ENCODE measurements at regions not wholly inside any gene's neighbourhood (a gene's known extent, or its start where the extent isn't known, plus 50 kb on each side); places are given as distances from the start of the nearest gene placed in this dataset.

- WGBS, 2 donors (ENCODE audit: extremely low coverage in 2 of 2, insufficient read length in 2 of 2, insufficient replicate concordance in 1 of 2): no CpG with 5 or more reads among the region's 3 CpGs
- H3K79me1 ChIP-seq (ENCODE audit: low read depth, low read length): no peaks in the 10 kb centered on the region
- no peak overlapping the region for H2BK5ac ChIP-seq (ENCODE audit: low read length)
- no peak overlapping the region for H3K27ac ChIP-seq (replicated peaks; ENCODE audit: low read length)
- H2BK120ac ChIP-seq (ENCODE audit: low read depth, low read length): no peak overlapping the region
- no peak for DNase-seq (ENCODE audit: low spot score)
- H3K18ac ChIP-seq (ENCODE audit: low read length): no peak overlapping the region
- no peak overlapping the region for H2BK12ac ChIP-seq (ENCODE audit: low read length)
- no peak overlapping the region for H3K9ac ChIP-seq (ENCODE audit: low read depth, low read length, poor library complexity)
- no peak overlapping the region for H2AK5ac ChIP-seq (ENCODE audit: low read depth, low read length)
- H2BK15ac ChIP-seq (ENCODE audit: low read length): no peak overlapping the region
- H3K14ac ChIP-seq (ENCODE audit: low read length): no peak overlapping the region
- H3K27me3 ChIP-seq (ENCODE audit: control insufficient read depth in 3 of 3, insufficient read depth in 3 of 3, low read depth in 1 of 3, low read length in 3 of 3): no peaks in the 10 kb centered on the region
- no peak overlapping the region for H4K8ac ChIP-seq (ENCODE audit: low read depth, low read length)
- no peaks in the 10 kb centered on the region for H3K9me3 ChIP-seq (replicated peaks in 1 of 2; ENCODE audit: control insufficient read depth in 2 of 2, insufficient read depth in 1 of 2, low read depth in 1 of 2, low read length in 2 of 2)
- H3K4me2 ChIP-seq (ENCODE audit: insufficient read depth, low read length, poor library complexity, severe bottlenecking): no peak overlapping the region
- H3K4me1 ChIP-seq (ENCODE audit: control insufficient read depth in 2 of 2, insufficient read depth in 1 of 2, low read depth in 1 of 2, low read length in 2 of 2): no peaks in the 10 kb centered on the region
- H3K36me3 ChIP-seq (replicated peaks in 1 of 2; ENCODE audit: control insufficient read depth in 2 of 2, insufficient read depth in 2 of 2, low read length in 2 of 2): no peaks in the 10 kb centered on the region
- H4K91ac ChIP-seq (ENCODE audit: low read depth, low read length, poor library complexity): no peak overlapping the region
- no peak overlapping the region for H3K4me3 ChIP-seq (ENCODE audit: low read length in 2 of 2)
- H3K23ac ChIP-seq (ENCODE audit: low read depth, low read length, poor library complexity): no peak overlapping the region
- H3K4ac ChIP-seq (ENCODE audit: low read length): no peak overlapping the region
- H2AFZ ChIP-seq (ENCODE audit: low read length): no peak overlapping the region
Measured at GRCh38 chr4:117225471-117225870, 140.1 kb upstream of the TRAM1L1 start.

- Histone ChIP-seq H2BK12ac (ENCODE audit: low read length) (no peak overlapping the region), H4K91ac (ENCODE audit: low read depth, low read length, poor library complexity) (no peak overlapping the region), H3K9me3 (replicated peaks in 1 of 2; ENCODE audit: control insufficient read depth in 2 of 2, insufficient read depth in 1 of 2, low read depth in 1 of 2, low read length in 2 of 2) (no peaks in the 10 kb centered on the region), H2AFZ (ENCODE audit: low read length) (no peak overlapping the region), H2BK120ac (ENCODE audit: low read depth, low read length) (no peak overlapping the region), H3K79me1 (ENCODE audit: low read depth, low read length) (no peaks in the 10 kb centered on the region), H3K18ac (ENCODE audit: low read length) (no peak overlapping the region), H3K4me2 (ENCODE audit: insufficient read depth, low read length, poor library complexity, severe bottlenecking) (no peak overlapping the region), H3K14ac (ENCODE audit: low read length) (no peak overlapping the region), H3K23ac (ENCODE audit: low read depth, low read length, poor library complexity) (no peak overlapping the region), H3K27me3 (ENCODE audit: control insufficient read depth in 3 of 3, insufficient read depth in 3 of 3, low read depth in 1 of 3, low read length in 3 of 3) (no peaks in the 10 kb centered on the region), H3K4ac (ENCODE audit: low read length) (no peak overlapping the region), H4K8ac (ENCODE audit: low read depth, low read length) (no peak overlapping the region), H3K9ac (ENCODE audit: low read depth, low read length, poor library complexity) (no peak overlapping the region), H3K27ac (replicated peaks; ENCODE audit: low read length) (no peak overlapping the region), H2BK15ac (ENCODE audit: low read length) (no peak overlapping the region), H3K4me1 (ENCODE audit: control insufficient read depth in 2 of 2, insufficient read depth in 1 of 2, low read depth in 1 of 2, low read length in 2 of 2) (no peaks in the 10 kb centered on the region), H3K4me3 (ENCODE audit: low read length in 2 of 2) (no peak overlapping the region), H2BK5ac (ENCODE audit: low read length) (no peak overlapping the region), H2AK5ac (ENCODE audit: low read depth, low read length) (no peak overlapping the region), H3K36me3 (replicated peaks in 1 of 2; ENCODE audit: control insufficient read depth in 2 of 2, insufficient read depth in 2 of 2, low read length in 2 of 2) (no peaks in the 10 kb centered on the region)
- no CpG with 5 or more reads among the region's 1 CpG for WGBS, 2 donors (ENCODE audit: extremely low coverage in 2 of 2, insufficient read length in 2 of 2, insufficient replicate concordance in 1 of 2)
- DNase-seq (ENCODE audit: low spot score): no peak
Measured at GRCh38 chr4:117227925-117228324, 142.5 kb upstream of the TRAM1L1 start.

- no CpG with 5 or more reads among the region's 6 CpGs for WGBS, 2 donors (ENCODE audit: extremely low coverage in 2 of 2, insufficient read length in 2 of 2, insufficient replicate concordance in 1 of 2)
- Histone ChIP-seq H3K27me3 (ENCODE audit: control insufficient read depth in 3 of 3, insufficient read depth in 3 of 3, low read depth in 1 of 3, low read length in 3 of 3) (no peaks in the 10 kb centered on the region), H4K8ac (ENCODE audit: low read depth, low read length) (no peak overlapping the region), H4K91ac (ENCODE audit: low read depth, low read length, poor library complexity) (no peak overlapping the region), H3K23ac (ENCODE audit: low read depth, low read length, poor library complexity) (no peak overlapping the region), H3K36me3 (replicated peaks in 1 of 2; ENCODE audit: control insufficient read depth in 2 of 2, insufficient read depth in 2 of 2, low read length in 2 of 2) (no peaks in the 10 kb centered on the region), H3K4ac (ENCODE audit: low read length) (no peak overlapping the region), H3K9me3 (replicated peaks in 1 of 2; ENCODE audit: control insufficient read depth in 2 of 2, insufficient read depth in 1 of 2, low read depth in 1 of 2, low read length in 2 of 2) (peaks cover 0 to 5% of the 10 kb centered on the region in 2 donors), H2BK5ac (ENCODE audit: low read length) (no peak overlapping the region), H2BK120ac (ENCODE audit: low read depth, low read length) (no peak overlapping the region), H3K9ac (ENCODE audit: low read depth, low read length, poor library complexity) (no peak overlapping the region), H3K27ac (replicated peaks; ENCODE audit: low read length) (no peak overlapping the region), H3K4me3 (ENCODE audit: low read length in 2 of 2) (no peak overlapping the region), H2BK15ac (ENCODE audit: low read length) (no peak overlapping the region), H2BK12ac (ENCODE audit: low read length) (no peak overlapping the region), H3K18ac (ENCODE audit: low read length) (no peak overlapping the region), H3K4me2 (ENCODE audit: insufficient read depth, low read length, poor library complexity, severe bottlenecking) (no peak overlapping the region), H3K79me1 (ENCODE audit: low read depth, low read length) (no peaks in the 10 kb centered on the region), H2AK5ac (ENCODE audit: low read depth, low read length) (no peak overlapping the region), H2AFZ (ENCODE audit: low read length) (no peak overlapping the region), H3K4me1 (ENCODE audit: control insufficient read depth in 2 of 2, insufficient read depth in 1 of 2, low read depth in 1 of 2, low read length in 2 of 2) (no peaks in the 10 kb centered on the region), H3K14ac (ENCODE audit: low read length) (no peak overlapping the region)
- no peak for DNase-seq (ENCODE audit: low spot score)
Measured at GRCh38 chr4:117239434-117239833, 154.1 kb upstream of the TRAM1L1 start.

GRCh38 chr4:117249333-117249732 is 164.0 kb upstream of the TRAM1L1 start:
- no peaks in the 10 kb centered on the region for H3K36me3 ChIP-seq (replicated peaks in 1 of 2; ENCODE audit: control insufficient read depth in 2 of 2, insufficient read depth in 2 of 2, low read length in 2 of 2)
- no peak for DNase-seq (ENCODE audit: low spot score)
- no peak overlapping the region for H2BK15ac ChIP-seq (ENCODE audit: low read length)
- H4K91ac ChIP-seq (ENCODE audit: low read depth, low read length, poor library complexity): no peak overlapping the region
- no peak overlapping the region for H3K4ac ChIP-seq (ENCODE audit: low read length)
- H3K4me1 ChIP-seq (ENCODE audit: control insufficient read depth in 2 of 2, insufficient read depth in 1 of 2, low read depth in 1 of 2, low read length in 2 of 2): no peaks in the 10 kb centered on the region
- no peaks in the 10 kb centered on the region for H3K9me3 ChIP-seq (replicated peaks in 1 of 2; ENCODE audit: control insufficient read depth in 2 of 2, insufficient read depth in 1 of 2, low read depth in 1 of 2, low read length in 2 of 2)
- no peak overlapping the region for H2BK120ac ChIP-seq (ENCODE audit: low read depth, low read length)
- no peak overlapping the region for H3K27ac ChIP-seq (replicated peaks; ENCODE audit: low read length)
- H2AK5ac ChIP-seq (ENCODE audit: low read depth, low read length): no peak overlapping the region
- H3K27me3 ChIP-seq (ENCODE audit: control insufficient read depth in 3 of 3, insufficient read depth in 3 of 3, low read depth in 1 of 3, low read length in 3 of 3): no peaks in the 10 kb centered on the region
- no peak overlapping the region for H3K4me2 ChIP-seq (ENCODE audit: insufficient read depth, low read length, poor library complexity, severe bottlenecking)
- H4K8ac ChIP-seq (ENCODE audit: low read depth, low read length): no peak overlapping the region
- 100% methylated on average over 1 to 2 of the region's 3 CpGs for WGBS, 2 donors (ENCODE audit: extremely low coverage in 2 of 2, insufficient read length in 2 of 2, insufficient replicate concordance in 1 of 2)
- H2BK5ac ChIP-seq (ENCODE audit: low read length): no peak overlapping the region
- H3K4me3 ChIP-seq (ENCODE audit: low read length in 2 of 2): no peak overlapping the region
- no peak overlapping the region for H3K14ac ChIP-seq (ENCODE audit: low read length)
- no peak overlapping the region for H3K18ac ChIP-seq (ENCODE audit: low read length)
- H3K23ac ChIP-seq (ENCODE audit: low read depth, low read length, poor library complexity): no peak overlapping the region
- H2BK12ac ChIP-seq (ENCODE audit: low read length): no peak overlapping the region
- no peak overlapping the region for H2AFZ ChIP-seq (ENCODE audit: low read length)
- no peak overlapping the region for H3K9ac ChIP-seq (ENCODE audit: low read depth, low read length, poor library complexity)
- H3K79me1 ChIP-seq (ENCODE audit: low read depth, low read length): no peaks in the 10 kb centered on the region

Data from neuronal stem cell (in vitro differentiated cells).